D721Med (cell line): ENCODE measurements at regions not wholly inside any gene's neighbourhood (a gene's known extent, or its start where the extent isn't known, plus 50 kb on each side); places are given as distances from the start of the nearest gene placed in this dataset.

ENCODE experiments used
- DNase-seq: peaks from one replicate; pipeline ENCODE4 v3.0.0; 2011; ENCODE audit warnings: low spot score; ENCODE audit not compliant: insufficient read length
- FAIRE-seq: peaks from 2 replicates; lab custom pipeline; 2011; peaks lifted over from hg19 to GRCh38; lab: Jason Lieb, UNC
- CTCF ChIP-seq: IDR thresholded peaks from 2 replicates; pipeline ENCODE4 v1.5.1; 2012; ENCODE audit warnings: mild to moderate bottlenecking, control low read depth; ENCODE audit not compliant: insufficient read depth; ENCODE audit errors: missing control alignments

DNA sequence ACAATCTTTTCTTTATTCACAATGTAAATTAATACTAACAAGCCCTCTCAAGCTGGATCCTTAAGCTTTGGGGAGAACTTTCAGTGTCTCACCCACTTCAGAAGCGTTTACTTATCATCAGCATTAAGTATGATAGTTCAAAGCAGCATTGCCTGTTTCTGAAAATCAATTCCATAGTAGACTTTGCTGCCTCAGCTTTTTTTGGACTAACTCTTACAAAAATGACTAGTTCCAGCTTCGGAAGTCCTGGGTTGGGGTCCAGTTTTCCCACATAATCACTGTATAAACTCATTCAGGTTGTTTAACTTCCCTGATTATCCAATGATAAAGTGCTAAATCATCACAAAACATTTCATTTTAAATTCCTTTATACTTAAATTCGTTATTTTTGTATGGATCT, 114.4 kb downstream of the NR2F2 start:
- DNase-seq: no peak
- no peak for TF ChIP-seq CTCF
- no peak for FAIRE-seq

- TF ChIP-seq CTCF: no peak
- FAIRE-seq: no peak
Measured at GRCh38 chr15:96448923-96449322, 118.4 kb downstream of the NR2F2 start.

GRCh38 chr15:96457841-96458240, 127.3 kb downstream of the NR2F2 start:
- DNase-seq (no peak), FAIRE-seq (no peak)
- no peak for TF ChIP-seq CTCF

More at GRCh38 chr15:96448923-96449322, 118.4 kb downstream of the NR2F2 start:
- no peak for DNase-seq

DNA sequence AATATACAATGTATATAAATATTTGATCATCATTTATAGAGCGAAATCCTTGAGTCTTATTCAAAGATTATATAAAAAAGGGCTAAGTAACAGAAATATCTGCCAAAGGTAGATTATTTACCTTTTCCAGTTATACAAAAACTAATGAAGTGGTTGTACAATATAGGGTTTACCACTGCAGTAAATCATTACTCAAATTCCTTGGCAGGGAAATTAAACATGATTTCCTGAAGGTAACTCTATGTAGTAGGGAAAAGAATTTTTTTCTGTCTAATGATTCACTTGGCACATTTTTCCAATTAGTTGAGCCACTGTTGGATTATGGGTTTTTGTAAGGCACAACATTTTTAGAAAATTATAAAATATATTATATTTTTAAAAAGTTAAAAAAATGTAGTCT, 129.6 kb downstream of the NR2F2 start:
- DNase-seq (no peak), FAIRE-seq (no peak)
- no peak for TF ChIP-seq CTCF

DNA sequence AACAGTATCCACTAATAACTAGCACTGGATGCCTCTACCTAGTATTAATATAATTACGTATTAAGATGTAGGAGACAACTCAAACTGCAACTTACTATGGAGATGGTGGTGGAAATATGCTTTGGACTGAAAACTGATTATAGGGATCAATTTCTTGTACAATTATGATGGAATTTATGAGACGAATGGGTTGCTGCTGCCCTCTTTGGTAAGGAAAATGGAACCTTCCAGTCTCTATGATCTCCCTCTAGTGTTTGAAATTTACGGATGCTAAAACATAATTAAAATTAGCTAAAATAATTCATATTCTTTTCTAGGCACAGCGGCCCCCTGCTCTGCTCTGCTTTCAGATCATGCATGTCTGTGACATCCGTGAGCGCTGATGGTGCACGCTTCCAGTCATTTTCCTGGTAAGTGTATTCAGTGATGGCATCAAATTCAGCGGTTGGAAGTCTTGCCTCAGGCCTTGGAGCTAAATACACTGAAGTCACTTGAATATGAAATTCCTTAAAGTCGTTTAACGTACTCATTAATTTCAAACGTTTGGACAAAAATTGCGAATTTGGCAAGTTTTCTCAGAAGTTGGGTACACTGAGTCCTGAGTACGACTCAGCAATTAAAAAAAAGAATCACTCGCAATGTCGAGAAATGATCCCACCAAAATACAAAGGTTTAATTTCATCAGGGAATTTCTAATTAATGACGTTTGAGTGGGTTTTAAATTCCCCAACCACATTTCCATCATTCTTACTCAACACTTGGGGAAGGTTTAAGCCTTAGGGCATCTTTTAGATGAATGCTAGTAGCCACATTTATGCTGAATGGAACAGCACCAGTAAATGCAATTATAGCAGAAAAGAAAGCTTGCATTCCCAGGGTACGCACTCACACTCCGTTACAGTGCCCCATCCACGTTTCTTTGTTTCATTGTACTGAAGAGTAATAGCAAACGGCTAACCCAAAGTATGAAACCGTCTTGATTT, 132.6 kb downstream of the NR2F2 start:
- FAIRE-seq (no peak), DNase-seq (no peak)
- no peak for TF ChIP-seq CTCF

GRCh38 chr15:96466389-96466947, 136.0 kb downstream of the NR2F2 start:
- TF ChIP-seq CTCF: no peak
- FAIRE-seq (no peak), DNase-seq (no peak)

DNA sequence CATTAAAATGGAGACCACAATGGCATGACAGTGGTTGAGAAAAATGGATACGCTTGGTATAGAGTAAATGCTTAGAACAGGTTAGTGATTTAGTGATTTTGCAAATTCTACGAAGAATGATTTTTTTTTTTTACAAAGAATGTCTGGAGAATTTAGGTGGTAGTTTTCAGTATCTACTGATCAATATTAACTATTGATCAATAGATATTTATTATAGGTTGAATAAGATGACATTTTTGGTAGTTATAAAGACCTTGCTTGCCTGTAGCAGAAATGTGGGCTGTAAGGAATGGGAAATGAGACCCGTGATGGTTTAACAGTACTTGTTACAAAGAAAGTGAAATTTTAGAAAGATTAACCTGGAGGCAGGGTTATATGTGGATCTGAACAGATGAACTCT, 137.5 kb downstream of the NR2F2 start:
- FAIRE-seq (no peak), DNase-seq (no peak)
- no peak for TF ChIP-seq CTCF
